IMR-90 (cell line): ENCODE measurements at regions not wholly inside any gene's neighbourhood (a gene's known extent, or its start where the extent isn't known, plus 50 kb on each side); places are given as distances from the start of the nearest gene placed in this dataset.

ENCODE experiments used
- ATAC-seq: fragments of 200-7000 bp; cut with Tn5 transposase; 2 replicates; pipeline ENCODE4 v1.9.1; 2020; ENCODE audit warnings: low read depth, mild to moderate bottlenecking, moderate library complexity
- BruUV-seq: library from RNA; stranded (reverse); fragments of 400-500 nt; replicated peaks from 2 replicates; lab custom pipeline; 2021; lab: Mats Ljungman, UMichigan
- CTCF ChIA-PET: fragments of 300-600 bp; formaldehyde crosslinking; extraction: SDS; loops from one replicate; lab custom pipeline; 2021; ENCODE audit warnings: antibody characterized with exemption; lab: Yijun Ruan, JAX
- POLR2A ChIA-PET: fragments of 300-600 bp; sonication (Branson Sonifier 250); formaldehyde crosslinking; loops from one replicate; lab custom pipeline; 2022; ENCODE audit warnings: antibody characterized with exemption; ENCODE audit not compliant: unreplicated experiment; lab: Charles Lee
- DNase-seq: peaks from one replicate; pipeline ENCODE4 v3.0.0; 2013
- H2AFZ ChIP-seq: replicated peaks from 2 replicates; pipeline ENCODE3; 2013; ENCODE audit warnings: low read length, mild to moderate bottlenecking; ENCODE audit not compliant: poor library complexity
- H2AK5ac ChIP-seq: 2 replicates; pipeline ENCODE4 v1.6.1; 2013; ENCODE audit warnings: low read depth, low read length, inconsistent platforms
- H2AK9ac ChIP-seq: replicated peaks from 2 replicates; pipeline ENCODE3; 2013; ENCODE audit warnings: mild to moderate bottlenecking, low read depth, low read length, moderate library complexity; ENCODE audit not compliant: poor library complexity
- H2BK120ac ChIP-seq: 2 replicates; pipeline ENCODE4 v1.6.1; 2013; ENCODE audit warnings: low read depth, low read length, inconsistent platforms
- H2BK15ac ChIP-seq: 3 replicates; pipeline ENCODE4 v1.6.1; 2013; ENCODE audit warnings: low read depth, low read length, inconsistent platforms
- H2BK20ac ChIP-seq: 2 replicates; pipeline ENCODE4 v1.6.1; 2013; ENCODE audit warnings: low read depth, mild to moderate bottlenecking, inconsistent platforms, low read length, moderate library complexity
- H2BK5ac ChIP-seq: 2 replicates; pipeline ENCODE4 v1.6.1; 2013; ENCODE audit warnings: mild to moderate bottlenecking, low read depth, low read length, inconsistent platforms; ENCODE audit not compliant: poor library complexity, severe bottlenecking
- H3K14ac ChIP-seq: replicated peaks from 2 replicates; pipeline ENCODE4 v1.6.1; 2013; ENCODE audit warnings: low read depth, low read length, inconsistent platforms
- H3K18ac ChIP-seq: 2 replicates; pipeline ENCODE4 v1.6.1; 2013; ENCODE audit warnings: low read depth, low read length, control low read depth
- H3K23ac ChIP-seq: 2 replicates; pipeline ENCODE4 v1.6.1; 2013; ENCODE audit warnings: low read depth, low read length, inconsistent platforms
- H3K27ac ChIP-seq: 2 replicates; pipeline ENCODE4 v1.5.1; 2013; ENCODE audit warnings: mild to moderate bottlenecking, control low read depth, low read length; ENCODE audit not compliant: insufficient read depth
- H3K27me3 ChIP-seq: 2 replicates; pipeline ENCODE4 v1.6.1; 2013; ENCODE audit warnings: low read length; ENCODE audit not compliant: control insufficient read depth, insufficient read depth
- H3K36me3 ChIP-seq: 2 replicates; pipeline ENCODE4 v1.6.1; 2013; ENCODE audit warnings: low read length, mixed read lengths; ENCODE audit not compliant: control insufficient read depth, insufficient read depth
- H3K4ac ChIP-seq: 2 replicates; pipeline ENCODE4 v1.6.1; 2013; ENCODE audit warnings: low read depth, low read length, inconsistent platforms
- H3K4me1 ChIP-seq: 2 replicates; pipeline ENCODE4 v1.6.1; 2013; ENCODE audit warnings: low read length, mixed read lengths; ENCODE audit not compliant: control insufficient read depth, insufficient read depth
- H3K4me2 ChIP-seq: 2 replicates; pipeline ENCODE4 v1.6.1; 2013; ENCODE audit warnings: low read depth, mild to moderate bottlenecking, control low read depth, low read length, moderate library complexity
- H3K4me3 ChIP-seq: 2 replicates; pipeline ENCODE4 v1.5.1; 2013; ENCODE audit warnings: low read depth, mild to moderate bottlenecking, control low read depth, low read length, moderate library complexity; ENCODE audit not compliant: insufficient read depth
- H3K56ac ChIP-seq: 2 replicates; pipeline ENCODE4 v1.6.1; 2013; ENCODE audit warnings: low read length, inconsistent platforms; ENCODE audit not compliant: insufficient read depth; ENCODE audit errors: extremely low read depth
- H3K79me1 ChIP-seq, 2 experiments: 2 replicates each; pipeline ENCODE4 v1.6.1; 2013; ENCODE audit warnings: low read length in 2 of 2, inconsistent platforms in 1 of 2, low read depth in 1 of 2
- H3K9ac ChIP-seq: 2 replicates; pipeline ENCODE4 v1.6.1; 2013; ENCODE audit warnings: low read depth, low read length, control low read depth
- H3K9me1 ChIP-seq: 2 replicates; pipeline ENCODE4 v1.6.1; 2013; ENCODE audit warnings: low read length, inconsistent platforms; ENCODE audit not compliant: insufficient read depth
- H3K9me3 ChIP-seq: 2 replicates; pipeline ENCODE4 v1.6.1; 2013; ENCODE audit warnings: low read length; ENCODE audit not compliant: control insufficient read depth, insufficient read depth
- H4K20me1 ChIP-seq: 2 replicates; pipeline ENCODE4 v1.6.1; 2013; ENCODE audit warnings: low read length, inconsistent platforms; ENCODE audit not compliant: insufficient read depth
- H4K5ac ChIP-seq: 2 replicates; pipeline ENCODE4 v1.6.1; 2013; ENCODE audit warnings: mild to moderate bottlenecking, low read depth, low read length, control low read depth
- H4K8ac ChIP-seq, 2 experiments: 2 replicates each; pipeline ENCODE4 v1.6.1; 2013; ENCODE audit warnings: low read depth in 2 of 2, low read length in 2 of 2, control low read depth in 1 of 2, inconsistent platforms in 1 of 2
- H4K91ac ChIP-seq: 2 replicates; pipeline ENCODE4 v1.6.1; 2013; ENCODE audit warnings: low read depth, low read length, inconsistent platforms; ENCODE audit not compliant: insufficient read depth
- CHD1 ChIP-seq: IDR thresholded peaks from 2 replicates; pipeline ENCODE4 v1.6.1; 2012; ENCODE audit warnings: low read depth, low read length, improper control_type of control experiment
- CTCF ChIP-seq: conservative IDR thresholded peaks from 2 replicates; pipeline ENCODE4 v1.5.1; 2012; ENCODE audit warnings: mild to moderate bottlenecking, low read depth, low read length, improper control_type of control experiment
- FOS ChIP-seq: fragments of 150-350 bp; IDR thresholded peaks from 2 replicates; pipeline ENCODE4 v1.6.1; 2016; ENCODE audit warnings: low read depth, low read length
- MAFK ChIP-seq: IDR thresholded peaks from 2 replicates; pipeline ENCODE4 v1.6.1; 2012; ENCODE audit warnings: low read depth, low read length, improper control_type of control experiment
- MAZ ChIP-seq: IDR thresholded peaks from 2 replicates; pipeline ENCODE4 v1.6.1; 2012; ENCODE audit warnings: low read depth, mild to moderate bottlenecking, low read length, improper control_type of control experiment, moderate library complexity, borderline replicate concordance
- MXI1 ChIP-seq: IDR thresholded peaks from 2 replicates; pipeline ENCODE4 v1.6.1; 2012; ENCODE audit warnings: low read depth, mild to moderate bottlenecking, low read length, moderate library complexity, borderline replicate concordance
- RCOR1 ChIP-seq: IDR thresholded peaks from 2 replicates; pipeline ENCODE4 v1.6.1; 2012; ENCODE audit warnings: mild to moderate bottlenecking, low read length, improper control_type of control experiment; ENCODE audit not compliant: insufficient replicate concordance
- RFX5 ChIP-seq: IDR thresholded peaks from 2 replicates; pipeline ENCODE4 v1.8.0; 2012; ENCODE audit warnings: low read depth, mild to moderate bottlenecking, low read length, moderate library complexity
- SMC3 ChIP-seq: fragments of 150-350 bp; IDR thresholded peaks from 2 replicates; pipeline ENCODE4 v1.6.1; 2016; ENCODE audit warnings: low read depth, mild to moderate bottlenecking, antibody characterized with exemption, low read length, moderate library complexity
- USF2 ChIP-seq: fragments of 150-350 bp; IDR thresholded peaks from 2 replicates; pipeline ENCODE4 v1.6.1; 2017; ENCODE audit warnings: mild to moderate bottlenecking, antibody characterized with exemption, low read length, low read depth
- WGBS, 2 experiments: methylation state at CpG; one replicate each; pipeline versions ENCODE4 v1.1.5 to v1.1.7; 2013; ENCODE audit warnings: missing lambda C conversion rate in 2 of 2; ENCODE audit not compliant: insufficient read length in 1 of 2; ENCODE audit errors: extremely low coverage in 2 of 2; 5-methylcytosine and 5-hydroxymethylcytosine counted together
- dilution Hi-C: fragments of 300-500 bp; cut with HindIII; formaldehyde crosslinking; loops from one replicate; pipeline ENCODE4 v1.14.3; 2018; ENCODE audit warnings: low sequenced_read_pairs; ENCODE audit not compliant: unreplicated experiment
- in situ Hi-C: fragments of 300-500 bp; cut with MboI; formaldehyde crosslinking; loops from 3 replicates; pipeline ENCODE4 v1.14.3; 2019; ENCODE audit warnings: low sequenced_read_pairs, inconsistent platforms, mixed read lengths
- intact Hi-C: fragments of 100-400 bp; cut with micrococcal nuclease; formaldehyde crosslinking; loops from 2 replicates; pipeline ENCODE4 v1.10.0; 2022
- TF ChIP-seq, protein P1 (sequence below): fragments of 150-350 bp; IDR thresholded peaks from 2 replicates; pipeline ENCODE4 v1.6.1; 2016; ENCODE audit warnings: low read depth, mild to moderate bottlenecking, low read length, moderate library complexity, borderline replicate concordance

- Histone ChIP-seq H2BK20ac (no peak overlapping the region), H2AK9ac (no peak overlapping the region), H3K14ac (no peak overlapping the region), H3K9me3 (no peaks in the 10 kb centered on the region), H3K4me1 (no peaks in the 10 kb centered on the region), H4K20me1 (no peaks in the 10 kb centered on the region), H3K56ac (no peak overlapping the region), H3K36me3 (no peaks in the 10 kb centered on the region), H3K79me1 (no peaks in the 10 kb centered on the region), H2BK15ac (no peak overlapping the region), H3K4ac (no peak overlapping the region), H3K18ac (no peak overlapping the region), H4K91ac (no peak overlapping the region), H2BK5ac (no peak overlapping the region), H3K9me1 (no peaks in the 10 kb centered on the region), H4K8ac (no peak overlapping the region), H3K27me3 (peaks cover 4% of the 10 kb centered on the region), H3K27ac (no peak overlapping the region), H3K4me3 (no peak overlapping the region), H4K5ac (no peak overlapping the region), H3K9ac (no peak overlapping the region), H2AFZ (no peak overlapping the region), H2BK120ac (no peak overlapping the region), H3K4me2 (no peak overlapping the region), H3K23ac (no peak overlapping the region), H2AK5ac (no peak overlapping the region)
- dilution Hi-C loops, result no loop called here
- in situ Hi-C loops, result no loop called here
- POLR2A ChIA-PET, result no interaction called here
- no peak for TF ChIP-seq CTCF
- no peak for TF ChIP-seq MAFK
- TF ChIP-seq CHD1, result no peak
- no peak for TF ChIP-seq FOS
- no peak for TF ChIP-seq RCOR1
- TF ChIP-seq MAZ, result no peak
- TF ChIP-seq, protein P1, sequence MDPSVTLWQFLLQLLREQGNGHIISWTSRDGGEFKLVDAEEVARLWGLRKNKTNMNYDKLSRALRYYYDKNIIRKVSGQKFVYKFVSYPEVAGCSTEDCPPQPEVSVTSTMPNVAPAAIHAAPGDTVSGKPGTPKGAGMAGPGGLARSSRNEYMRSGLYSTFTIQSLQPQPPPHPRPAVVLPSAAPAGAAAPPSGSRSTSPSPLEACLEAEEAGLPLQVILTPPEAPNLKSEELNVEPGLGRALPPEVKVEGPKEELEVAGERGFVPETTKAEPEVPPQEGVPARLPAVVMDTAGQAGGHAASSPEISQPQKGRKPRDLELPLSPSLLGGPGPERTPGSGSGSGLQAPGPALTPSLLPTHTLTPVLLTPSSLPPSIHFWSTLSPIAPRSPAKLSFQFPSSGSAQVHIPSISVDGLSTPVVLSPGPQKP, result no peak
- TF ChIP-seq RFX5, result no peak
- TF ChIP-seq USF2, result no peak
- TF ChIP-seq SMC3, result no peak
- TF ChIP-seq MXI1, result no peak
- ATAC-seq (no peak), DNase-seq (no peak)
- WGBS, 2 experiments, result no CpG with 5 or more reads among the region's 3 CpGs
- BruUV-seq, result no TSS peak
- CTCF ChIA-PET, result no interaction called here
- intact Hi-C loops, result no loop called here
Measured at GRCh38 chr6:6968357-6968730, 139.4 kb upstream of the RREB1 start.
